Breast epithelium (tissue), 3 donors: ENCODE measurements at regions not wholly inside any gene's neighbourhood (a gene's known extent, or its start where the extent isn't known, plus 50 kb on each side); places are given as distances from the start of the nearest gene placed in this dataset.

Experiments used
- CTCF ChIP-seq, 3 donors: fragments of 450-650 bp; IDR thresholded peaks; one replicate each; pipeline ENCODE4 v1.5.1; 2016 to 2017; ENCODE audit warnings: antibody characterized with exemption in 3 of 3, mild to moderate bottlenecking in 3 of 3, moderate library complexity in 3 of 3
- POLR2A ChIP-seq: fragments of 450-650 bp; IDR thresholded peaks from one replicate; pipeline ENCODE4 v1.6.1; 2016; ENCODE audit warnings: antibody characterized with exemption, mild to moderate bottlenecking, moderate library complexity
- POLR2AphosphoS5 ChIP-seq, 3 donors: sonication (generic); formaldehyde crosslinking; IDR thresholded peaks; one replicate each; pipeline ENCODE4 v1.6.1; 2017; ENCODE audit warnings: antibody characterized with exemption in 3 of 3

GRCh38 chr5:1647580-1647979 is 123.8 kb upstream of the LPCAT1 start:
- TF ChIP-seq POLR2A (no peak), POLR2AphosphoS5 (IDR thresholded peaks at IDR 0.05) (no peak), CTCF (IDR thresholded peaks at IDR 0.05) (no peak)
